Keratinocyte (primary cell): ENCODE measurements at regions not wholly inside any gene's neighbourhood (a gene's known extent, or its start where the extent isn't known, plus 50 kb on each side); places are given as distances from the start of the nearest gene placed in this dataset.
A peak's percentile ranks its signal among the peaks of the same experiment; 100 is the strongest.

Source experiments
- CTCF ChIP-seq, 3 experiments: IDR thresholded peaks in 1 of 3; conservative IDR thresholded peaks in 1 of 3; optimal IDR thresholded peaks in 1 of 3; 2 replicates in 2 of 3; 3 replicates in 1 of 3; pipeline versions ENCODE3 to v1.5.1; 2011; ENCODE audit warnings: low read length in 3 of 3, mild to moderate bottlenecking in 3 of 3, moderate library complexity in 2 of 3, control low read depth in 1 of 3, inconsistent platforms in 1 of 3; ENCODE audit not compliant: insufficient read depth in 2 of 3; ENCODE audit errors: extremely low read depth in 1 of 3
- EZH2 ChIP-seq: IDR thresholded peaks from one replicate; pipeline ENCODE4 v1.6.1; 2012; ENCODE audit warnings: inconsistent platforms, mild to moderate bottlenecking, low read length, moderate library complexity

- TF ChIP-seq CTCF (optimal IDR thresholded peaks at IDR 0.05 in 1 of 3, IDR thresholded peaks at IDR 0.05 in 1 of 3, conservative IDR thresholded peaks at IDR 0.05 in 1 of 3; ENCODE audit: extremely low read depth in 1 of 3, insufficient read depth in 2 of 3, low read length in 3 of 3) (peak in 2 of 3 experiments; percentile 18 to 40), EZH2 (no peak)
Measured at GRCh38 chr16:87017371-87018012, 299.7 kb downstream of the C16orf95 start.
